H1 (cell line): ENCODE measurements at regions not wholly inside any gene's neighbourhood (a gene's known extent, or its start where the extent isn't known, plus 50 kb on each side); places are given as distances from the start of the nearest gene placed in this dataset.

Source experiments
- CTCF ChIA-PET: fragments of 300-600 bp; sonication (Branson Sonifier 250); formaldehyde crosslinking; loops from one replicate; lab custom pipeline; 2021; ENCODE audit not compliant: partially characterized antibody; lab: Charles Lee
- POLR2A ChIA-PET: fragments of 300-600 bp; sonication (Branson Sonifier 250); formaldehyde crosslinking; loops from one replicate; lab custom pipeline; 2021; ENCODE audit warnings: inconsistent platforms; ENCODE audit not compliant: partially characterized antibody; lab: Charles Lee
- DNase-seq, 2 experiments: peaks; one replicate each; pipeline versions ENCODE4 v3.0.0 to v3.0.0-alpha.2; 2010 to 2022; ENCODE audit warnings: low spot score in 2 of 2, low read depth in 1 of 2, mixed read lengths in 1 of 2
- FAIRE-seq: peaks from 2 replicates; lab custom pipeline; 2011; peaks lifted over from hg19 to GRCh38; lab: Jason Lieb, UNC
- H2AFZ ChIP-seq: 2 replicates; pipeline ENCODE4 v1.8.1; 2012; ENCODE audit warnings: low read length, inconsistent platforms
- H2AK5ac ChIP-seq: 2 replicates; pipeline ENCODE4 v1.6.1; 2013; ENCODE audit warnings: low read depth, low read length
- H2BK120ac ChIP-seq: replicated peaks from 2 replicates; pipeline ENCODE3; 2013; ENCODE audit warnings: low read depth, low read length, inconsistent platforms
- H2BK12ac ChIP-seq: 2 replicates; pipeline ENCODE4 v1.6.1; 2013; ENCODE audit warnings: low read depth, low read length
- H2BK15ac ChIP-seq: 2 replicates; pipeline ENCODE4 v1.6.1; 2013; ENCODE audit warnings: low read length
- H2BK20ac ChIP-seq: 2 replicates; pipeline ENCODE4 v1.6.1; 2013; ENCODE audit warnings: low read length
- H2BK5ac ChIP-seq: 2 replicates; pipeline ENCODE4 v1.6.1; 2013; ENCODE audit warnings: low read depth, low read length
- H3K14ac ChIP-seq: 2 replicates; pipeline ENCODE4 v1.6.1; 2013; ENCODE audit warnings: inconsistent platforms; ENCODE audit not compliant: insufficient read length
- H3K18ac ChIP-seq: 2 replicates; pipeline ENCODE4 v1.6.1; 2013; ENCODE audit warnings: low read length; ENCODE audit errors: extremely low read depth
- H3K23ac ChIP-seq: 2 replicates; pipeline ENCODE4 v1.6.1; 2013; ENCODE audit warnings: inconsistent platforms; ENCODE audit not compliant: insufficient read length
- H3K23me2 ChIP-seq: 2 replicates; pipeline ENCODE4 v1.6.1; 2013; ENCODE audit warnings: low read depth, low read length
- H3K27ac ChIP-seq: 2 replicates; pipeline ENCODE4 v1.6.1; 2011; ENCODE audit warnings: low read depth, low read length, inconsistent platforms
- H3K27me3 ChIP-seq, 4 experiments: replicated peaks in 1 of 4; 1 replicate in 1 of 4; 2 replicates in 3 of 4; pipeline versions ENCODE4 v1.6.1 to v1.8.1; 2011 to 2013; ENCODE audit warnings: low read length in 3 of 4, mild to moderate bottlenecking in 3 of 4, inconsistent platforms in 2 of 4, mixed read lengths in 2 of 4, moderate library complexity in 1 of 4; ENCODE audit not compliant: control insufficient read depth in 3 of 4, insufficient read depth in 3 of 4; ENCODE audit errors: extremely low read depth in 1 of 4
- H3K36me3 ChIP-seq, 4 experiments: 2 replicates each; pipeline versions ENCODE4 v1.6.1 to v1.8.1; 2011 to 2013; ENCODE audit warnings: mild to moderate bottlenecking in 4 of 4, low read length in 3 of 4, moderate library complexity in 2 of 4, control low read depth in 1 of 4, inconsistent platforms in 1 of 4; ENCODE audit not compliant: insufficient read depth in 4 of 4, control insufficient read depth in 2 of 4
- H3K4ac ChIP-seq: replicated peaks from 2 replicates; pipeline ENCODE3; 2013; ENCODE audit warnings: low read length, low read depth, mixed read lengths, inconsistent platforms; ENCODE audit not compliant: insufficient read length
- H3K4me1 ChIP-seq, 4 experiments: replicated peaks in 1 of 4; 1 replicate in 1 of 4; 2 replicates in 3 of 4; pipeline versions ENCODE4 v1.6.1 to v1.8.1; 2011 to 2013; ENCODE audit warnings: low read length in 3 of 4, inconsistent platforms in 2 of 4, mixed read lengths in 1 of 4; ENCODE audit not compliant: insufficient read depth in 4 of 4, control insufficient read depth in 3 of 4
- H3K4me2 ChIP-seq, 2 experiments: 2 replicates each; pipeline versions ENCODE4 v1.6.1 to v1.8.1; 2011 to 2013; ENCODE audit warnings: low read depth in 2 of 2, low read length in 2 of 2, control low read depth in 1 of 2, inconsistent platforms in 1 of 2, mild to moderate bottlenecking in 1 of 2; ENCODE audit not compliant: insufficient read depth in 1 of 2
- H3K4me3 ChIP-seq, 4 experiments: fragments of 200-600, 300-600 bp in 1 of 4; sonication (generic), shearing (Covaris generic), sonication (Bioruptor Twin) in 1 of 4; 2 replicates each; pipeline versions ENCODE4 v1.5.1 to v1.8.1; 2011 to 2016; ENCODE audit warnings: low read length in 4 of 4, low read depth in 3 of 4, control low read depth in 2 of 4, inconsistent platforms in 2 of 4, mild to moderate bottlenecking in 2 of 4, mixed read lengths in 1 of 4, moderate library complexity in 1 of 4; ENCODE audit not compliant: insufficient read depth in 2 of 4; ENCODE audit errors: extremely low read depth in 1 of 4
- H3K56ac ChIP-seq: replicated peaks from 2 replicates; pipeline ENCODE3; 2013; ENCODE audit warnings: low read depth, mild to moderate bottlenecking, mixed read lengths, low read length, inconsistent platforms; ENCODE audit not compliant: insufficient read length
- H3K79me1 ChIP-seq: 2 replicates; pipeline ENCODE4 v1.6.1; 2013; ENCODE audit warnings: low read depth, low read length, control low read depth
- H3K79me2 ChIP-seq, 2 experiments: 2 replicates each; pipeline versions ENCODE4 v1.6.1 to v1.8.1; 2012 to 2013; ENCODE audit warnings: low read length in 2 of 2, mild to moderate bottlenecking in 2 of 2, inconsistent platforms in 1 of 2; ENCODE audit not compliant: insufficient read depth in 2 of 2, control insufficient read depth in 1 of 2
- H3K9ac ChIP-seq, 4 experiments: replicated peaks in 1 of 4; 1 replicate in 1 of 4; 2 replicates in 3 of 4; pipeline versions ENCODE4 v1.6.1 to v1.8.1; 2011 to 2013; ENCODE audit warnings: low read depth in 3 of 4, low read length in 3 of 4, control low read depth in 2 of 4, mild to moderate bottlenecking in 2 of 4, moderate library complexity in 2 of 4, inconsistent platforms in 1 of 4; ENCODE audit errors: extremely low read depth in 1 of 4
- H3K9me3 ChIP-seq, 2 experiments: 2 replicates each; pipeline versions ENCODE4 v1.6.1 to v1.8.1; 2012 to 2013; ENCODE audit warnings: mild to moderate bottlenecking in 2 of 2, moderate library complexity in 2 of 2, control low read depth in 1 of 2, inconsistent platforms in 1 of 2, low read depth in 1 of 2, low read length in 1 of 2, mixed read lengths in 1 of 2; ENCODE audit not compliant: insufficient read depth in 2 of 2
- H4K20me1 ChIP-seq, 2 experiments: replicated peaks in 1 of 2; 2 replicates each; pipeline versions ENCODE3 to v1.8.1; 2011 to 2013; ENCODE audit warnings: inconsistent platforms in 2 of 2, low read length in 2 of 2, mild to moderate bottlenecking in 1 of 2; ENCODE audit not compliant: insufficient read depth in 2 of 2, control insufficient read depth in 1 of 2
- H4K5ac ChIP-seq: 2 replicates; pipeline ENCODE4 v1.6.1; 2013; ENCODE audit warnings: low read length, low read depth, mixed read lengths, inconsistent platforms; ENCODE audit not compliant: insufficient read length
- H4K8ac ChIP-seq: 2 replicates; pipeline ENCODE4 v1.8.0; 2013; ENCODE audit warnings: mild to moderate bottlenecking, moderate library complexity, low read length, inconsistent platforms; ENCODE audit not compliant: insufficient read depth; ENCODE audit errors: extremely low read depth
- H4K91ac ChIP-seq: replicated peaks from 2 replicates; pipeline ENCODE3; 2013; ENCODE audit warnings: low read length, mixed read lengths, inconsistent platforms; ENCODE audit not compliant: insufficient read length
- BCL11A ChIP-seq, 2 experiments: IDR thresholded peaks; one replicate each; pipeline ENCODE4 v1.6.1; 2011; ENCODE audit warnings: low read depth in 2 of 2, low read length in 2 of 2, mild to moderate bottlenecking in 2 of 2
- BRCA1 ChIP-seq: IDR thresholded peaks from 2 replicates; pipeline ENCODE4 v1.6.1; 2012; ENCODE audit warnings: low read depth, low read length, improper control_type of control experiment
- CBX8 ChIP-seq: fragments of 300-800, 300-1000 bp; sonication (generic); IDR thresholded peaks from 2 replicates; pipeline ENCODE4 v1.7.1; 2016; ENCODE audit warnings: low read depth, low read length, borderline replicate concordance
- EGR1 ChIP-seq: IDR thresholded peaks from 2 replicates; pipeline ENCODE4 v1.6.1; 2011; ENCODE audit warnings: low read depth, low read length, borderline replicate concordance
- KDM5A ChIP-seq: fragments of 200-600 bp; IDR thresholded peaks from 2 replicates; pipeline ENCODE4 v1.7.1; 2012; ENCODE audit warnings: mild to moderate bottlenecking, low read length, inconsistent platforms, mixed read lengths
- MAFK ChIP-seq: IDR thresholded peaks from 2 replicates; pipeline ENCODE4 v1.6.1; 2012; ENCODE audit warnings: low read depth, mild to moderate bottlenecking, improper control_type of control experiment, low read length
- MAX ChIP-seq: IDR thresholded peaks from 2 replicates; pipeline ENCODE4 v1.6.1; 2012; ENCODE audit warnings: inconsistent platforms
- NRF1 ChIP-seq: IDR thresholded peaks from 2 replicates; pipeline ENCODE4 v1.6.1; 2011; ENCODE audit warnings: mild to moderate bottlenecking, low read depth, low read length, improper control_type of control experiment
- PHF8 ChIP-seq: fragments of 200-600 bp; sonication (generic); conservative IDR thresholded peaks from 2 replicates; pipeline ENCODE4 v1.7.1; 2012; ENCODE audit warnings: low read depth, mild to moderate bottlenecking, inconsistent platforms, low read length, moderate library complexity
- RNF2 ChIP-seq: fragments of 200-900, 300-1000 bp; sonication (generic); IDR thresholded peaks from 2 replicates; pipeline ENCODE4 v1.7.1; 2016; ENCODE audit warnings: borderline replicate concordance, low read depth, mild to moderate bottlenecking, antibody characterized with exemption, low read length; ENCODE audit not compliant: poor library complexity, severe bottlenecking; ENCODE audit errors: missing control alignments
- SIRT6 ChIP-seq: IDR thresholded peaks from one replicate; pipeline ENCODE4 v1.7.1; 2012; ENCODE audit warnings: low read length, inconsistent platforms
- WGBS, 2 experiments: shearing (Covaris generic) in 1 of 2; methylation state at CpG; one replicate each; pipeline versions ENCODE4 v1.1.6 to v1.1.7; 2013 to 2015; ENCODE audit warnings: low lambda C conversion rate in 2 of 2, mixed read lengths in 2 of 2, inconsistent platforms in 1 of 2, low coverage in 1 of 2, missing lambda C conversion rate in 1 of 2; ENCODE audit not compliant: insufficient replicate concordance in 2 of 2, insufficient coverage in 1 of 2, insufficient read length in 1 of 2; ENCODE audit errors: extremely low coverage in 1 of 2, missing lambda C conversion rate in 1 of 2; 5-methylcytosine and 5-hydroxymethylcytosine counted together
- TF ChIP-seq, protein P1 (sequence below): IDR thresholded peaks from 2 replicates; pipeline ENCODE4 v1.6.1; 2012; ENCODE audit warnings: inconsistent platforms

- Histone ChIP-seq H3K27ac (no peak overlapping the region), H3K4me3 (no peak overlapping the region), H4K8ac (no peak overlapping the region), H2AFZ (no peak overlapping the region), H2BK120ac (no peak overlapping the region), H2BK15ac (no peak overlapping the region), H4K5ac (no peak overlapping the region), H3K4me1 (peaks cover 0 to 19% (median 14%) of the 10 kb centered on the region in 4 experiments; a peak in 4 of 7 replicates), H3K23ac (no peak overlapping the region), H3K79me1 (no peaks in the 10 kb centered on the region), H4K20me1 (no peaks in the 10 kb centered on the region), H2AK5ac (no peak overlapping the region), H3K56ac (no peak overlapping the region), H3K79me2 (no peaks in the 10 kb centered on the region), H2BK20ac (no peak overlapping the region), H3K18ac (no peak overlapping the region), H3K27me3 (no peaks in the 10 kb centered on the region; a peak in 3 of 7 replicates), H3K4ac (no peak overlapping the region), H3K9me3 (no peaks in the 10 kb centered on the region), H2BK12ac (no peak overlapping the region), H2BK5ac (no peak overlapping the region), H3K4me2 (no peak overlapping the region), H3K14ac (no peak overlapping the region), H4K91ac (no peak overlapping the region), H3K9ac (no peak overlapping the region), H3K23me2 (no peaks in the 10 kb centered on the region), H3K36me3 (no peaks in the 10 kb centered on the region)
- 94% methylated on average over 2 of the region's 2 CpGs; no CpG with 5 or more reads in 1 of the 2 experiments for WGBS, 2 experiments
- ChIA-PET POLR2A (interaction anchor here (0.7 kb wide), 1 partner anchor 34 kb away, joined by 3 read pairs; no protein-coding TSS in a partner anchor), CTCF (interaction anchor here (0.8 to 1.6 kb wide), 4 partner anchors 12 to 45 kb away, joined by 3 to 5 read pairs (median 3); no protein-coding TSS in a partner anchor)
- no peak for DNase-seq
- no peak for FAIRE-seq
- no peak for TF ChIP-seq MAX
- no peak for TF ChIP-seq SIRT6
- TF ChIP-seq RNF2 = no peak
- TF ChIP-seq MAFK = no peak
- TF ChIP-seq BRCA1 = no peak
- no peak for TF ChIP-seq PHF8
- TF ChIP-seq CBX8 = no peak
- TF ChIP-seq EGR1 = no peak
- TF ChIP-seq, protein P1, sequence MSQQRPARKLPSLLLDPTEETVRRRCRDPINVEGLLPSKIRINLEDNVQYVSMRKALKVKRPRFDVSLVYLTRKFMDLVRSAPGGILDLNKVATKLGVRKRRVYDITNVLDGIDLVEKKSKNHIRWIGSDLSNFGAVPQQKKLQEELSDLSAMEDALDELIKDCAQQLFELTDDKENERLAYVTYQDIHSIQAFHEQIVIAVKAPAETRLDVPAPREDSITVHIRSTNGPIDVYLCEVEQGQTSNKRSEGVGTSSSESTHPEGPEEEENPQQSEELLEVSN = no peak
- TF ChIP-seq BCL11A (IDR thresholded peaks at IDR 0.05; ENCODE audit: low read depth in 2 of 2, low read length in 2 of 2) = no peak
- TF ChIP-seq NRF1 = no peak
- TF ChIP-seq KDM5A = no peak
These were observed 112.9 kb downstream of the SLC36A4 start for GRCh38 chr11:93084727-93085505.
